K562 (cell line): ENCODE measurements at regions not wholly inside any gene's neighbourhood (a gene's known extent, or its start where the extent isn't known, plus 50 kb on each side); places are given as distances from the start of the nearest gene placed in this dataset.

ENCODE experiments used
- ARNT ChIP-seq, 2 experiments: fragments of 450-650 bp; IDR thresholded peaks; 2 replicates each; pipeline ENCODE4 v1.6.1; 2016; ENCODE audit warnings: mild to moderate bottlenecking in 1 of 2
- MXI1 ChIP-seq: IDR thresholded peaks from 2 replicates; pipeline ENCODE4 v1.6.1; 2011; ENCODE audit warnings: low read depth, mild to moderate bottlenecking, improper control_type of control experiment, low read length
- POLR2G ChIP-seq: fragments of 200-400 bp; formaldehyde crosslinking; IDR thresholded peaks from 2 replicates; pipeline ENCODE4 v1.6.1; 2017; ENCODE audit warnings: low read depth, mild to moderate bottlenecking, antibody characterized with exemption, low read length, moderate library complexity
- TBL1XR1 ChIP-seq, 2 experiments: IDR thresholded peaks; 2 replicates each; pipeline ENCODE4 v1.6.1; 2012; ENCODE audit warnings: improper control_type of control experiment in 2 of 2, low read length in 2 of 2, mild to moderate bottlenecking in 1 of 2
- TF ChIP-seq, protein P1 (sequence below), 2 experiments: fragments of 450-650 bp; IDR thresholded peaks; 2 replicates each; pipeline ENCODE4 v1.6.1; 2016; ENCODE audit warnings: mild to moderate bottlenecking in 2 of 2, borderline replicate concordance in 1 of 2, low read depth in 1 of 2, moderate library complexity in 1 of 2
- TF ChIP-seq, protein P2 (sequence below): fragments of 250-450 bp; sonication (Bioruptor Pico); IDR thresholded peaks from 2 replicates; pipeline ENCODE4 v1.6.1; 2021; ENCODE audit warnings: mild to moderate bottlenecking

DNA sequence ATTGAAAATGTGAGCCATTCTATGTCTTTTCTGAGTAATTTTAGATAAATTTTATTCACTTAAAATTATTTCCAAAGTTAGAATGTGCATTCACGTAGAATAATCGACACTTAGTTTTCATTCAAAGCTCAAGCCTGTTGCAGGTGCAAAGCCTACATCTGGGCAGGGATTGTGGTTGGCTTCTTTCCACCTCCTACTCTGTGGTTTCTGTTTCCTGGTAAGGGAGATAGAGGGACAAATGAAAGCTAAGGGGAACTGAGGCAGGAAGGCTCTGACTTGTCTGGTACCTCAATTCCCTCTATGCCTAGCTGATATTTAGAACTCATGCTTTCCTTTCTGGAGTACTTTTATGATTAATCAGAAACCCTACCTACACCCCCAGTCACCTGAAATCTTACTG lies 251.2 kb upstream of the DPYD start (continued):
- TF ChIP-seq, protein P1, sequence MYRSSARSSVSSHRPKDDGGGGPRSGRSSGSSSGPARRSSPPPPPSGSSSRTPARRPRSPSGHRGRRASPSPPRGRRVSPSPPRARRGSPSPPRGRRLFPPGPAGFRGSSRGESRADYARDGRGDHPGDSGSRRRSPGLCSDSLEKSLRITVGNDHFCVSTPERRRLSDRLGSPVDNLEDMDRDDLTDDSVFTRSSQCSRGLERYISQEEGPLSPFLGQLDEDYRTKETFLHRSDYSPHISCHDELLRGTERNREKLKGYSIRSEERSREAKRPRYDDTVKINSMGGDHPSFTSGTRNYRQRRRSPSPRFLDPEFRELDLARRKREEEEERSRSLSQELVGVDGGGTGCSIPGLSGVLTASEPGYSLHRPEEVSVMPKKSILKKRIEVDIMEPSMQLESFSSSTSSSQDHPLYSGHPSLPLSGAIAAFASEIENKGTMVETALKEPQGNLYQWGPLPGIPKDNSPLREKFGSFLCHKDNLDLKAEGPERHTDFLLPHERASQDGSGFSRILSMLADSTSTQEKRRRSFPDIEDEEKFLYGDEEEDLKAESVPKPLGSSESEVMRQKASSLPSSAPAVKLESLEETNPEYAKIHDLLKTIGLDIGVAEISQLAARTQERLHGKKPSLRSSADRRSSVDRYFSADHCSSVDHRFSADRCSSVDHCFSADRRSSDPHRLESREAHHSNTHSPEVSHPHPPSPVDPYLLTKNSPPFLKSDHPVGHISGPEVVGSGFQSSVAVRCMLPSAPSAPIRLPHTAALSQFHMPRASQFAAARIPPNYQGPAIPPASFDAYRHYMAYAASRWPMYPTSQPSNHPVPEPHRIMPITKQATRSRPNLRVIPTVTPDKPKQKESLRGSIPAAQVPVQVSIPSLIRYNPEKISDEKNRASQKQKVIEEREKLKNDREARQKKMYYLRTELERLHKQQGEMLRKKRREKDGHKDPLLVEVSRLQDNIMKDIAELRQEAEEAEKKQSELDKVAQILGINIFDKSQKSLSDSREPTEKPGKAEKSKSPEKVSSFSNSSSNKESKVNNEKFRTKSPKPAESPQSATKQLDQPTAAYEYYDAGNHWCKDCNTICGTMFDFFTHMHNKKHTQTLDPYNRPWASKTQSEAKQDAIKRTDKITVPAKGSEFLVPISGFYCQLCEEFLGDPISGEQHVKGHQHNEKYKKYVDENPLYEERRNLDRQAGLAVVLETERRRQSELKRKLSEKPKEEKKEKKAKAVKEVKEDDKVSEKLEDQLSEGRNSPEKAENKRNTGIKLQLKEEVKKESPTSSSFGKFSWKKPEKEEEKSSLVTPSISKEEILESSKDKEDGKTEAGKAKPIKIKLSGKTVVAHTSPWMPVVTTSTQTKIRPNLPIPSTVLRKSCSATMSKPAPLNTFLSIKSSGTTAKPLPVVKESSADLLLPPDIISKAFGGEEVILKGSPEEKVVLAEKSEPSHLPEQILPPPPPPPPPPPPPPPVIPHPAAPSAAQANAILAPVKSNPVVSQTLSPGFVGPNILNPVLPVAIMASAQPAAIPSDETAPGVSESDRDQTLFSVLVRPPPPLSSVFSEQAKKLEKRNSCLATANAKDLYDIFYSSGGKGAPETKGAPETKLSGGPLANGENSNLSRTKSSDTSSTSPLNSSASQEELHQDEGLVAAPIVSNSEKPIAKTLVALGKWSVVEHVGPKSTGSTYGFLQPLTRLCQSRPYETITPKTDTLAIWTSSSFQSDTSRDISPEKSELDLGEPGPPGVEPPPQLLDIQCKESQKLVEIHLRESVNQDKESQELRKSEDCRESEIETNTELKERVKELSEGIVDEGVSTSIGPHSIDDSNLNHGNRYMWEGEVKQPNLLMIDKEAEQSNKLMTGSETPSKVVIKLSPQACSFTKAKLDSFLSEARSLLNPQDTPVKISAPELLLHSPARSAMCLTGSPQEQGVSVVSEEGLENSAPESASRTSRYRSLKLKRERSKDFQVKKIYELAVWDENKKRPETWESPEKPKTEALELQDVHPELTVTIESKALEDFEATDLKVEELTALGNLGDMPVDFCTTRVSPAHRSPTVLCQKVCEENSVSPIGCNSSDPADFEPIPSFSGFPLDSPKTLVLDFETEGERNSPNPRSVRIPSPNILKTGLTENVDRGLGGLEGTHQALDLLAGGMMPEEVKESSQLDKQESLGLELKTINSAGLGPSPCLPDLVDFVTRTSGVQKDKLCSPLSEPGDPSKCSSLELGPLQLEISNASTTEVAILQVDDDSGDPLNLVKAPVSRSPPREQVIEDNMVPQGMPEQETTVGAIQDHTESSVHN (IDR thresholded peaks at IDR 0.05; ENCODE audit: borderline replicate concordance in 1 of 2, low read depth in 1 of 2) = no peak
- TF ChIP-seq POLR2G (no peak), TBL1XR1 (IDR thresholded peaks at IDR 0.05; ENCODE audit: low read length in 2 of 2) (no peak), MXI1 (no peak), ARNT (IDR thresholded peaks at IDR 0.05) (no peak)
- TF ChIP-seq, protein P2, sequence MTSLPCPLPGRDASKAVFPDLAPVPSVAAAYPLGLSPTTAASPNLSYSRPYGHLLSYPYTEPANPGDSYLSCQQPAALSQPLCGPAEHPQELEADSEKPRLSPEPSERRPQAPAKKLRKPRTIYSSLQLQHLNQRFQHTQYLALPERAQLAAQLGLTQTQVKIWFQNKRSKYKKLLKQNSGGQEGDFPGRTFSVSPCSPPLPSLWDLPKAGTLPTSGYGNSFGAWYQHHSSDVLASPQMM (CRISPR knock-in tag) = no peak
- TF ChIP-seq, all 486 proteins: peak for 0
